ENCODE measurements at regions not wholly inside any gene's neighbourhood (a gene's known extent, or its start where the extent isn't known, plus 50 kb on each side); places are given as distances from the start of the nearest gene placed in this dataset.
A peak's percentile ranks its signal among the peaks of the same experiment; 100 is the strongest.

GRCh38 chr1:29515170-29515955, 279.0 kb downstream of the PTPRU start:
- TF ChIP-seq CTCF (IDR thresholded peaks at IDR 0.05; ENCODE audit: low read depth, low read length, missing control alignments) = no peak
- no peak overlapping the region for H3K4me3 ChIP-seq (ENCODE audit: low read depth, low read length)
- in situ Hi-C loops (cut with HindIII; ENCODE audit: low sequenced_read_pairs) = no loop called here
- DNase-seq (ENCODE audit: low read depth) = no peak

- DNase-seq (ENCODE audit: low read depth) = no peak
- in situ Hi-C loops (cut with HindIII; ENCODE audit: low sequenced_read_pairs) = no loop called here
- no peak overlapping the region for H3K4me3 ChIP-seq (ENCODE audit: low read depth, low read length)
- TF ChIP-seq CTCF (IDR thresholded peaks at IDR 0.05; ENCODE audit: low read depth, low read length, missing control alignments) = no peak
Measured at GRCh38 chr1:29514361-29515169, 278.2 kb downstream of the PTPRU start.

- in situ Hi-C loops (cut with HindIII; ENCODE audit: low sequenced_read_pairs) = no loop called here
- no peak overlapping the region for H3K4me3 ChIP-seq (ENCODE audit: low read depth, low read length)
- DNase-seq (ENCODE audit: low read depth) = peak; percentile 42
- peak; percentile 71 for TF ChIP-seq CTCF (IDR thresholded peaks at IDR 0.05; ENCODE audit: low read depth, low read length, missing control alignments)
Measured at GRCh38 chr1:29513357-29513756, 277.0 kb downstream of the PTPRU start.

GRCh38 chr1:29511436-29511835, 275.1 kb downstream of the PTPRU start:
- no peak for DNase-seq (ENCODE audit: low read depth)
- no peak for TF ChIP-seq CTCF (IDR thresholded peaks at IDR 0.05; ENCODE audit: low read depth, low read length, missing control alignments)
- in situ Hi-C loops (cut with HindIII; ENCODE audit: low sequenced_read_pairs) = no loop called here
- H3K4me3 ChIP-seq (ENCODE audit: low read depth, low read length) = no peak overlapping the region

GRCh38 chr1:29508458-29509107, 272.3 kb downstream of the PTPRU start:
- no peak for DNase-seq (ENCODE audit: low read depth)
- no peak overlapping the region for H3K4me3 ChIP-seq (ENCODE audit: low read depth, low read length)
- no peak for TF ChIP-seq CTCF (IDR thresholded peaks at IDR 0.05; ENCODE audit: low read depth, low read length, missing control alignments)
- in situ Hi-C loops (cut with HindIII; ENCODE audit: low sequenced_read_pairs) = no loop called here

- in situ Hi-C loops (cut with HindIII; ENCODE audit: low sequenced_read_pairs) = no loop called here
- H3K4me3 ChIP-seq (ENCODE audit: low read depth, low read length) = no peak overlapping the region
- no peak for TF ChIP-seq CTCF (IDR thresholded peaks at IDR 0.05; ENCODE audit: low read depth, low read length, missing control alignments)
- DNase-seq (ENCODE audit: low read depth) = no peak
Measured at GRCh38 chr1:29506678-29507225, 270.4 kb downstream of the PTPRU start.
